DOHH2 (cell line): ENCODE measurements at regions not wholly inside any gene's neighbourhood (a gene's known extent, or its start where the extent isn't known, plus 50 kb on each side); places are given as distances from the start of the nearest gene placed in this dataset.

Source experiments
- EZH2phosphoT487 ChIP-seq: fragments of 200-600 bp; sonication (generic); IDR thresholded peaks from 2 replicates; pipeline ENCODE4 v1.6.1; 2017; ENCODE audit warnings: borderline replicate concordance, mild to moderate bottlenecking, antibody characterized with exemption, low read length, moderate library complexity, mixed read lengths
- TF ChIP-seq, protein P1 (sequence below): fragments of 200-600 bp; sonication (generic); IDR thresholded peaks from one replicate; pipeline ENCODE4 v1.5.1; 2014; ENCODE audit warnings: antibody characterized with exemption, mild to moderate bottlenecking, low read depth, low read length; ENCODE audit not compliant: poor library complexity, severe bottlenecking

DNA sequence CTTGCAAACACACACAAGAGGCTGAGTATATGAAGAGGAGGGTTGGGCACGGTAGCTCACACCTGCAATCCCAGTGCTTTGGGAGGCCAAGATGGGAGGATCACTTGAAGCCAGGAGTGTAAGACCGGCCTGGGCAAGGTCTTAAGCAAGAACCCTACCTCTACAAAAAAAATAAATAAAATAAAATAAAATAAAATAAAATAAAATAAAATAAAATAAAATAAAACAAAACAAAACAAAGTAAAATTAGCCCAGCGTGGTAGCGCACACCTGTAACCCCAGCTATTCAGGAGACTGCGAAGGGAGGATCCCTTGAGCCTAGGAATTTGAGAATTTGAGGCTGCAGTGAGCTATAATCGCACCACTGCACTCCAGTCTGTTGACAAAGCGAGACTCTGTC, 337.9 kb downstream of the SHANK2 start:
- TF ChIP-seq, protein P1, sequence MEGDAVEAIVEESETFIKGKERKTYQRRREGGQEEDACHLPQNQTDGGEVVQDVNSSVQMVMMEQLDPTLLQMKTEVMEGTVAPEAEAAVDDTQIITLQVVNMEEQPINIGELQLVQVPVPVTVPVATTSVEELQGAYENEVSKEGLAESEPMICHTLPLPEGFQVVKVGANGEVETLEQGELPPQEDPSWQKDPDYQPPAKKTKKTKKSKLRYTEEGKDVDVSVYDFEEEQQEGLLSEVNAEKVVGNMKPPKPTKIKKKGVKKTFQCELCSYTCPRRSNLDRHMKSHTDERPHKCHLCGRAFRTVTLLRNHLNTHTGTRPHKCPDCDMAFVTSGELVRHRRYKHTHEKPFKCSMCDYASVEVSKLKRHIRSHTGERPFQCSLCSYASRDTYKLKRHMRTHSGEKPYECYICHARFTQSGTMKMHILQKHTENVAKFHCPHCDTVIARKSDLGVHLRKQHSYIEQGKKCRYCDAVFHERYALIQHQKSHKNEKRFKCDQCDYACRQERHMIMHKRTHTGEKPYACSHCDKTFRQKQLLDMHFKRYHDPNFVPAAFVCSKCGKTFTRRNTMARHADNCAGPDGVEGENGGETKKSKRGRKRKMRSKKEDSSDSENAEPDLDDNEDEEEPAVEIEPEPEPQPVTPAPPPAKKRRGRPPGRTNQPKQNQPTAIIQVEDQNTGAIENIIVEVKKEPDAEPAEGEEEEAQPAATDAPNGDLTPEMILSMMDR = no peak
- no peak for TF ChIP-seq EZH2phosphoT487
